Neuronal stem cell (in vitro differentiated cells): ENCODE measurements at regions not wholly inside any gene's neighbourhood (a gene's known extent, or its start where the extent isn't known, plus 50 kb on each side); places are given as distances from the start of the nearest gene placed in this dataset.
A peak's percentile ranks its signal among the peaks of the same experiment; 100 is the strongest.
"Not testable (repeated sequence)": the region's sequence is repeated elsewhere in the genome, so short reads cannot be mapped to it uniquely, and the experiment has no call there.

Source experiments
- DNase-seq: peaks from one replicate; pipeline ENCODE4 v3.0.0-alpha.2; 2013; ENCODE audit warnings: low spot score
- H2AFZ ChIP-seq: one replicate; pipeline ENCODE4 v1.6.1; 2013; ENCODE audit warnings: mild to moderate bottlenecking, low read length, inconsistent platforms
- H2AK5ac ChIP-seq: 2 replicates; pipeline ENCODE4 v1.6.1; 2013; ENCODE audit warnings: low read depth, mild to moderate bottlenecking, inconsistent platforms, low read length, moderate library complexity, mixed read lengths
- H2BK120ac ChIP-seq: 2 replicates; pipeline ENCODE4 v1.6.1; 2013; ENCODE audit warnings: low read depth, mild to moderate bottlenecking, inconsistent platforms, low read length, moderate library complexity, mixed read lengths
- H2BK12ac ChIP-seq: one replicate; pipeline ENCODE4 v1.6.1; 2013; ENCODE audit warnings: low read length, inconsistent platforms
- H2BK15ac ChIP-seq: 2 replicates; pipeline ENCODE4 v1.6.1; 2013; ENCODE audit warnings: mild to moderate bottlenecking, low read length, inconsistent platforms, mixed read lengths
- H2BK5ac ChIP-seq: one replicate; pipeline ENCODE4 v1.6.1; 2013; ENCODE audit warnings: inconsistent platforms, mild to moderate bottlenecking, low read length, moderate library complexity
- H3K14ac ChIP-seq: one replicate; pipeline ENCODE4 v1.6.1; 2013; ENCODE audit warnings: low read length, inconsistent platforms
- H3K18ac ChIP-seq: 2 replicates; pipeline ENCODE4 v1.6.1; 2013; ENCODE audit warnings: low read length, inconsistent platforms
- H3K23ac ChIP-seq: 2 replicates; pipeline ENCODE4 v1.6.1; 2013; ENCODE audit warnings: low read depth, mild to moderate bottlenecking, mixed read lengths, low read length, inconsistent platforms; ENCODE audit not compliant: poor library complexity
- H3K27ac ChIP-seq: replicated peaks from 3 replicates; pipeline ENCODE4 v1.5.1; 2013; ENCODE audit warnings: low read length, inconsistent platforms
- H3K27me3 ChIP-seq, 3 experiments: 2 replicates each; pipeline ENCODE4 v1.6.1; 2013; ENCODE audit warnings: low read length in 3 of 3, mild to moderate bottlenecking in 2 of 3, inconsistent platforms in 1 of 3, low read depth in 1 of 3, mixed read lengths in 1 of 3, moderate library complexity in 1 of 3; ENCODE audit not compliant: control insufficient read depth in 3 of 3, insufficient read depth in 3 of 3
- H3K36me3 ChIP-seq, 2 donors: replicated peaks in 1 of 2; 2 replicates each; pipeline ENCODE4 v1.6.1; 2013; ENCODE audit warnings: low read length in 2 of 2; ENCODE audit not compliant: control insufficient read depth in 2 of 2, insufficient read depth in 2 of 2
- H3K4ac ChIP-seq: 2 replicates; pipeline ENCODE4 v1.6.1; 2013; ENCODE audit warnings: inconsistent platforms, mild to moderate bottlenecking, low read length, moderate library complexity
- H3K4me1 ChIP-seq, 2 donors: 1 replicate in 1 of 2; 2 replicates in 1 of 2; pipeline ENCODE4 v1.6.1; 2013; ENCODE audit warnings: low read length in 2 of 2, low read depth in 1 of 2; ENCODE audit not compliant: control insufficient read depth in 2 of 2, insufficient read depth in 1 of 2
- H3K4me2 ChIP-seq: one replicate; pipeline ENCODE4 v1.6.1; 2013; ENCODE audit warnings: mild to moderate bottlenecking, low read length, inconsistent platforms; ENCODE audit not compliant: insufficient read depth, poor library complexity, severe bottlenecking
- H3K4me3 ChIP-seq, 2 donors: 2 replicates each; pipeline ENCODE4 v1.5.1; 2013; ENCODE audit warnings: low read length in 2 of 2, mild to moderate bottlenecking in 2 of 2, inconsistent platforms in 1 of 2, moderate library complexity in 1 of 2
- H3K79me1 ChIP-seq: one replicate; pipeline ENCODE4 v1.6.1; 2013; ENCODE audit warnings: low read depth, mild to moderate bottlenecking, inconsistent platforms, low read length, moderate library complexity
- H3K9ac ChIP-seq: one replicate; pipeline ENCODE4 v1.6.1; 2013; ENCODE audit warnings: mild to moderate bottlenecking, low read depth, low read length, inconsistent platforms; ENCODE audit not compliant: poor library complexity
- H3K9me3 ChIP-seq, 2 donors: replicated peaks in 1 of 2; 2 replicates each; pipeline versions ENCODE3 to v1.6.1; 2013; ENCODE audit warnings: low read length in 2 of 2, mild to moderate bottlenecking in 2 of 2, inconsistent platforms in 1 of 2, low read depth in 1 of 2, mixed read lengths in 1 of 2, moderate library complexity in 1 of 2; ENCODE audit not compliant: control insufficient read depth in 2 of 2, insufficient read depth in 1 of 2
- H4K8ac ChIP-seq: one replicate; pipeline ENCODE4 v1.6.1; 2013; ENCODE audit warnings: low read depth, mild to moderate bottlenecking, inconsistent platforms, low read length, moderate library complexity
- H4K91ac ChIP-seq: one replicate; pipeline ENCODE4 v1.6.1; 2013; ENCODE audit warnings: low read length, low read depth, mild to moderate bottlenecking, inconsistent platforms; ENCODE audit not compliant: poor library complexity
- WGBS, 2 donors: extraction: QIAGEN DNeasy Blood & Tissue Kit; methylation state at CpG; one replicate each; pipeline ENCODE4 v1.1.7; 2013; ENCODE audit warnings: missing lambda C conversion rate in 2 of 2, mixed read lengths in 1 of 2; ENCODE audit not compliant: insufficient read length in 2 of 2, insufficient replicate concordance in 1 of 2; ENCODE audit errors: extremely low coverage in 2 of 2; 5-methylcytosine and 5-hydroxymethylcytosine counted together

GRCh38 chr11:12058425-12059115 is 50.1 kb upstream of the DKK3 start:
- H2BK15ac ChIP-seq, result no peak overlapping the region
- H2BK5ac ChIP-seq, result no peak overlapping the region
- H3K79me1 ChIP-seq, result no peaks in the 10 kb centered on the region
- H2AK5ac ChIP-seq, result no peak overlapping the region
- H3K9me3 ChIP-seq, result no peaks in the 10 kb centered on the region
- no peaks in the 10 kb centered on the region for H3K36me3 ChIP-seq
- H2BK120ac ChIP-seq, result no peak overlapping the region
- no peak overlapping the region for H3K9ac ChIP-seq
- DNase-seq, result no peak
- no peak overlapping the region for H3K4me2 ChIP-seq
- H3K4me1 ChIP-seq, result no peaks in the 10 kb centered on the region
- H3K14ac ChIP-seq, result no peak overlapping the region
- H2AFZ ChIP-seq, result no peak overlapping the region
- H4K91ac ChIP-seq, result no peak overlapping the region
- H3K27ac ChIP-seq, result no peak overlapping the region
- peaks cover 0 to 3% (median 0%) of the 10 kb centered on the region in 3 experiments for H3K27me3 ChIP-seq
- peak overlapping the region; percentile 33 for H3K18ac ChIP-seq
- no peak overlapping the region for H3K4ac ChIP-seq
- H2BK12ac ChIP-seq, result no peak overlapping the region
- WGBS, 2 donors, result no CpG with 5 or more reads among the region's 14 CpGs
- no peak overlapping the region for H3K23ac ChIP-seq
- no peak overlapping the region for H3K4me3 ChIP-seq
- no peak overlapping the region for H4K8ac ChIP-seq

GRCh38 chr11:12059144-12059543 is 50.7 kb upstream of the DKK3 start:
- WGBS, 2 donors, result no CpG with 5 or more reads among the region's 3 CpGs
- not testable (repeated sequence) for H2BK5ac ChIP-seq, H3K9me3 ChIP-seq, H2BK15ac ChIP-seq, H2BK120ac ChIP-seq, H3K18ac ChIP-seq, H2AFZ ChIP-seq, H3K27me3 ChIP-seq, H3K14ac ChIP-seq, H4K91ac ChIP-seq, H3K27ac ChIP-seq, H4K8ac ChIP-seq, H2BK12ac ChIP-seq, H3K36me3 ChIP-seq, DNase-seq, H3K9ac ChIP-seq, H3K4me1 ChIP-seq, H2AK5ac ChIP-seq, H3K4me2 ChIP-seq, H3K79me1 ChIP-seq, H3K4me3 ChIP-seq, H3K4ac ChIP-seq, H3K23ac ChIP-seq

GRCh38 chr11:12060385-12060985 is 49.9 kb upstream of the MICAL2 start:
- DNase-seq, result no peak
- no peak overlapping the region for H3K27ac ChIP-seq
- no peak overlapping the region for H2BK12ac ChIP-seq
- H3K4me2 ChIP-seq, result no peak overlapping the region
- no peak overlapping the region for H2AFZ ChIP-seq
- H3K79me1 ChIP-seq, result no peaks in the 10 kb centered on the region
- H2BK120ac ChIP-seq, result no peak overlapping the region
- no peak overlapping the region for H2AK5ac ChIP-seq
- H2BK15ac ChIP-seq, result no peak overlapping the region
- no peak overlapping the region for H3K4me3 ChIP-seq
- no peaks in the 10 kb centered on the region for H3K4me1 ChIP-seq
- H3K18ac ChIP-seq, result no peak overlapping the region
- no peak overlapping the region for H4K8ac ChIP-seq
- peaks cover 0 to 3% (median 0%) of the 10 kb centered on the region in 3 experiments for H3K27me3 ChIP-seq
- no peak overlapping the region for H3K14ac ChIP-seq
- H3K36me3 ChIP-seq, result no peaks in the 10 kb centered on the region
- H3K4ac ChIP-seq, result no peak overlapping the region
- H4K91ac ChIP-seq, result no peak overlapping the region
- no peak overlapping the region for H3K9ac ChIP-seq
- no peaks in the 10 kb centered on the region for H3K9me3 ChIP-seq
- no CpG with 5 or more reads among the region's 4 CpGs for WGBS, 2 donors
- no peak overlapping the region for H3K23ac ChIP-seq
- no peak overlapping the region for H2BK5ac ChIP-seq
